ENCODE measurements at regions not wholly inside any gene's neighbourhood (a gene's known extent, or its start where the extent isn't known, plus 50 kb on each side); places are given as distances from the start of the nearest gene placed in this dataset.
A peak's percentile ranks its signal among the peaks of the same experiment; 100 is the strongest.

DNA sequence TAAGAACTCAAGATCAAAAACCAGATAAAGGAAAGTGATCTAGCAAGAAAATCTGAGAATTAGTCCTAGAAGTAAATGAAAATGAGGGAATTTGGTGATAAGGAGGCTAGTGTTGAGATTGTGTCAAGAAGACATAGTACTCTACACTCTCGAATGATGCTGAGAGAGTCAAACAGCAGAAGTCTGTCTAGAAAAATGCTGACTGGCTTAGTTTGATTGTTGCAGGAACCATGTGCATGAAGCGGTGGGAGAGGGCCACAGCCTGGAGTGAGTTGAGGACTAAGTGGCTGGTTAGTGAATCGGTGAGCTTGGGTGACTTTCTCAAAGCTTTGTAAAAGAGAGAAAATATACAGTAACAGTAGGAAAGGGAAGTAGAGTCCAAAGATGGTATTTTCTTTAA is 124.5 kb downstream of the LRIG3 start:
- intact Hi-C loops (cut with DNase I) = no loop called here
- ATAC-seq (ENCODE audit: poor library complexity) (no peak), DNase-seq (no peak)

GRCh38 chr12:58801986-58802385 is 118.3 kb downstream of the LRIG3 start:
- ATAC-seq (ENCODE audit: poor library complexity) = no peak
- intact Hi-C loops (cut with DNase I) = no loop called here
- no peak for DNase-seq

- no peak for ATAC-seq (ENCODE audit: poor library complexity)
- intact Hi-C loops (cut with DNase I) = no loop called here
- no peak for DNase-seq
These were observed 116.4 kb downstream of the LRIG3 start for GRCh38 chr12:58803908-58804307.

DNA sequence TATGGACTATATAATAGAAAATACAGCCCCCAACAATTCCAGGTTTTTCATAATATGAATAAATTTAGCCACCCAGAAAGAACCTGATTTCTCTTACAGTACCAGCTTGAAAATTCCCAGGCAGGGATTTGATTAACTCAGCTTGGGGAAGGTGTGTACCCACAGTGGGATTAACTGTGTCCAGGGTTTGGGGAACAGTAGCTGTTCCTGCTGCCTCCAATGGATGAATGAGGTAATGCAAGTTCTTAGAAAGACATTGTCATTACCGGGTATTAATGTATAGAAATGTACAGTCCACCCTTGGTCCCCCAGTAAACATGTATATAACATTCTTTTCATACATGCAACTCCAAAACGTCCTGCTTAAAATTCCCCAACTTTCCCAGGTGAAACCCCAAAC is 115.6 kb downstream of the LRIG3 start:
- no peak for ATAC-seq (ENCODE audit: poor library complexity)
- intact Hi-C loops (cut with DNase I) = no loop called here

DNA sequence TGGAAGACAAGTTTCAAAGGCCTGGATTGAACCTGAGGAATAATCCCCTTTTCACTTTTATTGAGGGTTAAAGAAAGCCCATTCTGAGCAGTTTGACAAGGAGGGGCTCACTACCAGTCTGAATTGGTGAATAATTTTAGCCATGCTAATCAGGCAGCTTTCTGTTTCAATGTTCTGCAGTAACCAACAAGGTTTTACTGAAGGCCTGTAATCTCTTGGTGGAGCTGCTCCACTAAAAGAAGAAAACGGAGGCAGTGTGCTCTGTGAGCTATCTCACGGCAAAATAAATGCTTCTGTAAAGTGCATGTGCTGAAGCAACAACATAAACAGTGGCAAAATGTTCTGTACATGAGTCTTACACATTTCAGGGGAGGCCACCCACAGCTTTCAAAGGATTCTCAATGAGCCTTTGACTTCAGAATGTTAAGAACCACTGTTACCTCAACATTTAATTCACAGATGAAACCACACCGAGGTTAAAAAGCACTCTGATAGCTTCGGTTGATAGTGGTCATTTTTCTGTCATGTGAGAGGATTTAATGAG is 111.2 kb downstream of the LRIG3 start:
- ATAC-seq (ENCODE audit: poor library complexity) = no peak
- DNase-seq = no peak
- intact Hi-C loops (cut with DNase I) = no loop called here

More for the DNA sequence above, 115.6 kb downstream of the LRIG3 start:
- DNase-seq = no peak

DNA sequence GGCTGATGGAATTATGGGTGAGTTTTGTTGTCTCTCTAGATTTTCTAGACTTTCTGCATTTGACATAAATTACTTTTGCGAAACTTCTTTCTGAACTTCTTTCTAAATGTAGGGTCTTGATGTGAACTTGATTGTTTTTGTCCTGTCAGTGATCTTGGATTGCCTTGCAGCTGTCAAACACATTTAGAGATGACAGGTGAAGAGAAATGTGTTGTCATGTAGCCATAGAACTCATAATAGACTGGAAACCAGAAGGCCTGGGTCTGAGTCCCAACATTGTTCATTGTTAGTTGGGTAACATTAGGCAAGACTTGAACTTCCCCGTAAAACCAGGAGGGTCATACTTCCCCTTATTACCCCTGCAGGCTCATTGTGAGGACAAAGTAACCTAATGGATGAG is 109.0 kb downstream of the LRIG3 start:
- no peak for DNase-seq
- intact Hi-C loops (cut with DNase I) = no loop called here
- ATAC-seq (ENCODE audit: poor library complexity) = no peak

GRCh38 chr12:58812214-58812613 is 108.1 kb downstream of the LRIG3 start:
- intact Hi-C loops (cut with DNase I) = no loop called here
- DNase-seq = no peak
- ATAC-seq (ENCODE audit: poor library complexity) = peak; percentile 11

- peak; percentile 75 for ATAC-seq (ENCODE audit: poor library complexity)
- intact Hi-C loops (cut with DNase I) = no loop called here
- DNase-seq = no peak
These were observed 106.3 kb downstream of the LRIG3 start for GRCh38 chr12:58814036-58814435.

- intact Hi-C loops (cut with DNase I) = no loop called here
- DNase-seq (no peak), ATAC-seq (ENCODE audit: poor library complexity) (no peak)
These were observed 105.1 kb downstream of the LRIG3 start for GRCh38 chr12:58815235-58815634.

GRCh38 chr12:58818546-58818945 is 101.8 kb downstream of the LRIG3 start:
- intact Hi-C loops (cut with DNase I) = no loop called here
- no peak for ATAC-seq (ENCODE audit: poor library complexity)
- no peak for DNase-seq

- intact Hi-C loops (cut with DNase I) = no loop called here
- DNase-seq (no peak), ATAC-seq (ENCODE audit: poor library complexity) (peak; percentile 79)
These were observed 101.0 kb downstream of the LRIG3 start for GRCh38 chr12:58819345-58819744.

- no peak for DNase-seq
- intact Hi-C loops (cut with DNase I) = no loop called here
- no peak for ATAC-seq (ENCODE audit: poor library complexity)
These were observed 100.3 kb downstream of the LRIG3 start for GRCh38 chr12:58819985-58820384.

Data from Right ventricle myocardium superior (tissue), 1 donor.